K562 (cell line): ENCODE measurements at regions not wholly inside any gene's neighbourhood (a gene's known extent, or its start where the extent isn't known, plus 50 kb on each side); places are given as distances from the start of the nearest gene placed in this dataset.

Experiments used
- ATAC-seq: fragments of 200-7000 bp; cut with Tn5 transposase; 3 replicates; pipeline ENCODE4 v1.9.1; 2020; ENCODE audit warnings: moderate library complexity
- BruUV-seq: library from RNA; stranded (reverse); fragments of 400-500 nt; replicated peaks from 2 replicates; lab custom pipeline; 2021; lab: Mats Ljungman, UMichigan
- CTCF ChIA-PET: fragments of 300-600 bp; formaldehyde crosslinking; extraction: SDS; loops from one replicate; lab custom pipeline; 2021; ENCODE audit warnings: low intra/inter-chr PET ratio; lab: Yijun Ruan, JAX
- POLR2A ChIA-PET: fragments of 300-600, 350-650 bp; sonication (Branson Sonifier 250); formaldehyde crosslinking; extraction: SDS; loops from one replicate; lab custom pipeline; 2021; ENCODE audit warnings: antibody characterized with exemption, inconsistent platforms; lab: Yijun Ruan, JAX
- DNase-seq, 4 experiments: peaks; one replicate each; pipeline versions ENCODE4 v3.0.0 to v3.0.0-alpha.2; 2011 to 2018; ENCODE audit warnings: low spot score in 3 of 4, mixed read lengths in 3 of 4; ENCODE audit errors: extremely low read depth in 1 of 4
- FAIRE-seq: peaks from 2 replicates; lab custom pipeline; 2011; peaks lifted over from hg19 to GRCh38; lab: Jason Lieb, UNC
- H2AFZ ChIP-seq: 2 replicates; pipeline ENCODE4 v1.6.0; 2011; ENCODE audit warnings: low read depth, low read length, control low read depth, inconsistent platforms
- H3K27ac ChIP-seq: fragments of 200-600 bp; 3 replicates; pipeline ENCODE4 v1.8.0; 2011; ENCODE audit warnings: low read depth, mild to moderate bottlenecking, control low read depth, inconsistent platforms, low read length, moderate library complexity, mixed read lengths; ENCODE audit errors: extremely low read depth
- H3K27me3 ChIP-seq, 2 experiments: fragments of 300-600 bp in 1 of 2; 2 replicates in 1 of 2; 3 replicates in 1 of 2; pipeline versions ENCODE4 v1.6.0 to v1.8.0; 2011; ENCODE audit warnings: inconsistent platforms in 2 of 2, low read length in 2 of 2, mild to moderate bottlenecking in 1 of 2, mixed read lengths in 1 of 2, moderate library complexity in 1 of 2; ENCODE audit not compliant: control insufficient read depth in 2 of 2, insufficient read depth in 2 of 2
- H3K36me3 ChIP-seq: fragments of 300-600 bp; 3 replicates; pipeline ENCODE4 v1.8.0; 2011; ENCODE audit warnings: mild to moderate bottlenecking, low read length, inconsistent platforms; ENCODE audit not compliant: control insufficient read depth, insufficient read depth
- H3K4me1 ChIP-seq, 2 experiments: fragments of 200-600 bp in 1 of 2; replicated peaks in 1 of 2; 2 replicates in 1 of 2; 3 replicates in 1 of 2; pipeline versions ENCODE4 v1.5.1 to v1.8.0; 2011; ENCODE audit warnings: inconsistent platforms in 2 of 2, low read length in 2 of 2, mild to moderate bottlenecking in 1 of 2, mixed read lengths in 1 of 2, moderate library complexity in 1 of 2; ENCODE audit not compliant: control insufficient read depth in 2 of 2, insufficient read depth in 2 of 2
- H3K4me2 ChIP-seq: 2 replicates; pipeline ENCODE4 v1.6.1; 2011; ENCODE audit warnings: low read length, control low read depth, inconsistent platforms, mixed read lengths; ENCODE audit not compliant: insufficient read depth
- H3K4me3 ChIP-seq: fragments of 200-600 bp; sonication (generic), shearing (Covaris generic); 2 replicates; pipeline ENCODE4 v1.5.1; 2016; ENCODE audit warnings: control low read depth, inconsistent platforms
- H3K79me2 ChIP-seq: fragments of 200-600 bp; 3 replicates; pipeline ENCODE4 v1.8.0; 2011; ENCODE audit warnings: low read length, inconsistent platforms; ENCODE audit not compliant: control insufficient read depth, insufficient read depth
- H3K9ac ChIP-seq, 2 experiments: 2 replicates each; pipeline versions ENCODE4 v1.6.0 to v1.6.1; 2011; ENCODE audit warnings: low read depth in 2 of 2, low read length in 2 of 2, control low read depth in 1 of 2, inconsistent platforms in 1 of 2, mild to moderate bottlenecking in 1 of 2, mixed read lengths in 1 of 2; ENCODE audit not compliant: insufficient read depth in 1 of 2
- H3K9me1 ChIP-seq: one replicate; pipeline ENCODE4 v1.6.0; 2011; ENCODE audit warnings: inconsistent platforms, mild to moderate bottlenecking, low read length, moderate library complexity; ENCODE audit not compliant: control insufficient read depth, insufficient read depth
- H3K9me3 ChIP-seq: replicated peaks from 2 replicates; pipeline ENCODE4 v1.5.1; 2011; ENCODE audit warnings: low read depth, low read length, inconsistent platforms; ENCODE audit not compliant: control insufficient read depth, insufficient read depth
- H4K20me1 ChIP-seq: replicated peaks from 2 replicates; pipeline ENCODE4 v1.6.1; 2011; ENCODE audit warnings: low read length, inconsistent platforms, mixed read lengths; ENCODE audit not compliant: control insufficient read depth, insufficient read depth
- ESRRA ChIP-seq: fragments of 450-650 bp; IDR thresholded peaks from 2 replicates; pipeline ENCODE4 v1.6.1; 2014; ENCODE audit warnings: low read depth, mild to moderate bottlenecking, moderate library complexity, borderline replicate concordance
- MAX ChIP-seq: sonication (generic); formaldehyde crosslinking; IDR thresholded peaks from 2 replicates; pipeline ENCODE4 v1.9.0; 2022; ENCODE audit warnings: mild to moderate bottlenecking, missing genetic modification reagents
- MLLT1 ChIP-seq, 2 experiments: fragments of 450-650 bp; IDR thresholded peaks; 2 replicates each; pipeline ENCODE4 v1.6.1; 2016
- NBN ChIP-seq: fragments of 450-650 bp; IDR thresholded peaks from 2 replicates; pipeline ENCODE4 v1.6.1; 2016; ENCODE audit warnings: low read depth, mild to moderate bottlenecking
- WGBS: fragments of 100-300 bp; shearing (Covaris generic); methylation state at CpG from one replicate; pipeline ENCODE4 v1.1.6; 2016; ENCODE audit warnings: low coverage, mixed read lengths; ENCODE audit not compliant: insufficient coverage; ENCODE audit errors: missing lambda C conversion rate; 5-methylcytosine and 5-hydroxymethylcytosine counted together
- in situ Hi-C: fragments of 300-500 bp; cut with MboI; formaldehyde crosslinking; loops from 4 replicates; pipeline ENCODE4 v1.15.0; 2018; ENCODE audit warnings: inconsistent platforms, mixed read lengths
- intact Hi-C: fragments of 100-400 bp; cut with micrococcal nuclease; formaldehyde crosslinking; loops from 2 replicates; pipeline ENCODE4 v1.14.2; 2022
- TF ChIP-seq, protein P1 (sequence below), 2 experiments: fragments of 200-800 bp in 1 of 2; sonication (Bioruptor generic) in 1 of 2; sonication (generic) in 1 of 2; formaldehyde crosslinking in 1 of 2; IDR thresholded peaks in 1 of 2; conservative IDR thresholded peaks in 1 of 2; 2 replicates each; pipeline versions ENCODE4 v1.5.0 to v1.6.1; 2016 to 2020; ENCODE audit warnings: missing compliant biosample characterization in 1 of 2, missing genetic modification characterization in 1 of 2, missing genetic modification reagents in 1 of 2

GRCh38 chr11:116465056-116465455, 307.7 kb downstream of the BUD13 start:
- intact Hi-C loops (no loop called here), in situ Hi-C loops (no loop called here)
- no peak overlapping the region for H3K4me3 ChIP-seq
- no peaks in the 10 kb centered on the region for H3K79me2 ChIP-seq
- H3K9me3 ChIP-seq = no peaks in the 10 kb centered on the region
- ATAC-seq = no peak
- no peak overlapping the region for H3K9ac ChIP-seq
- peaks cover 0 to 19% of the 10 kb centered on the region in 2 experiments; a peak in 3 of 5 replicates for H3K27me3 ChIP-seq
- no peak overlapping the region for H3K27ac ChIP-seq
- H3K9me1 ChIP-seq = no peaks in the 10 kb centered on the region
- DNase-seq = no peak
- no peaks in the 10 kb centered on the region for H3K36me3 ChIP-seq
- FAIRE-seq = no peak
- no peaks in the 10 kb centered on the region for H4K20me1 ChIP-seq
- WGBS = 2% methylated on average over 4 of the region's 4 CpGs
- H2AFZ ChIP-seq = no peak overlapping the region
- POLR2A ChIA-PET = interaction anchor here (0.6 to 0.8 kb wide), 2 partner anchors 41 to 43 kb away, joined by 3 to 4 read pairs; no protein-coding TSS in a partner anchor
- no peak overlapping the region for H3K4me2 ChIP-seq
- no TSS peak for BruUV-seq
- H3K4me1 ChIP-seq = no peaks in the 10 kb centered on the region
- CTCF ChIA-PET = no interaction called here
- TF ChIP-seq ESRRA = no peak
- TF ChIP-seq MLLT1 (IDR thresholded peaks at IDR 0.05) = no peak
- no peak for TF ChIP-seq NBN
- TF ChIP-seq, protein P1, sequence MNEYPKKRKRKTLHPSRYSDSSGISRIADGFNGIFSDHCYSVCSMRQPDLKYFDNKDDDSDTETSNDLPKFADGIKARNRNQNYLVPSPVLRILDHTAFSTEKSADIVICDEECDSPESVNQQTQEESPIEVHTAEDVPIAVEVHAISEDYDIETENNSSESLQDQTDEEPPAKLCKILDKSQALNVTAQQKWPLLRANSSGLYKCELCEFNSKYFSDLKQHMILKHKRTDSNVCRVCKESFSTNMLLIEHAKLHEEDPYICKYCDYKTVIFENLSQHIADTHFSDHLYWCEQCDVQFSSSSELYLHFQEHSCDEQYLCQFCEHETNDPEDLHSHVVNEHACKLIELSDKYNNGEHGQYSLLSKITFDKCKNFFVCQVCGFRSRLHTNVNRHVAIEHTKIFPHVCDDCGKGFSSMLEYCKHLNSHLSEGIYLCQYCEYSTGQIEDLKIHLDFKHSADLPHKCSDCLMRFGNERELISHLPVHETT (CRISPR knock-in tag; conservative IDR thresholded peaks at IDR 0.05 in 1 of 2, IDR thresholded peaks at IDR 0.05 in 1 of 2) = no peak
- TF ChIP-seq MAX (CRISPR knock-in tag) = no peak
